Epithelial cell of prostate (primary cell): ENCODE measurements at regions not wholly inside any gene's neighbourhood (a gene's known extent, or its start where the extent isn't known, plus 50 kb on each side); places are given as distances from the start of the nearest gene placed in this dataset.
"Not testable (repeated sequence)": the region's sequence is repeated elsewhere in the genome, so short reads cannot be mapped to it uniquely, and the experiment has no call there.

Experiments used
- DNase-seq: peaks from one replicate; pipeline ENCODE4 v3.0.0-alpha.2; 2011; ENCODE audit warnings: low read depth, low spot score
- H3K27ac ChIP-seq: fragments of 450-650 bp; 2 replicates; pipeline ENCODE4 v1.5.1; 2017; ENCODE audit warnings: mild to moderate bottlenecking

GRCh38 chr16:72469932-72470331, 298.0 kb upstream of the PMFBP1 start:
- H3K27ac ChIP-seq, result no peak overlapping the region

DNA sequence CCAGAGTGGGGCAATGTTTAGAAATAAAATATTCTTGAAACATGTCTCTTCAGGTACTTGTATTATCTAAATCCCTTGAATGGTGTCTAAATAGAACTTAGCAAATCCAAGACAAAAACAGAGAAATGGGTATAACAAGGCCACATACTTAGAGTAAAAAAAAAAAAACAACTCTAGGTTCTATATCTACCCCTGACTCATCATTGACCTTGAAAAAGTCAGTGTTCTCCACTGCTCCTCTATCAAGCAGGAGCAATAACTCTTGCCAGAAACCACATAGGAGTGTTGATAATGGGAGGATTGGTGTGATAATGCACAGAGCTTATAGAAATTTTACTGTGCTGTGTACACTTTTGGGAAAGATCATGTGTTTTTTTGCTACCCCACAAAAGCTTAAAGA, 296.6 kb upstream of the PMFBP1 start:
- no peak for DNase-seq
- no peak overlapping the region for H3K27ac ChIP-seq

More at GRCh38 chr16:72469932-72470331, 298.0 kb upstream of the PMFBP1 start:
- DNase-seq, result no peak

DNA sequence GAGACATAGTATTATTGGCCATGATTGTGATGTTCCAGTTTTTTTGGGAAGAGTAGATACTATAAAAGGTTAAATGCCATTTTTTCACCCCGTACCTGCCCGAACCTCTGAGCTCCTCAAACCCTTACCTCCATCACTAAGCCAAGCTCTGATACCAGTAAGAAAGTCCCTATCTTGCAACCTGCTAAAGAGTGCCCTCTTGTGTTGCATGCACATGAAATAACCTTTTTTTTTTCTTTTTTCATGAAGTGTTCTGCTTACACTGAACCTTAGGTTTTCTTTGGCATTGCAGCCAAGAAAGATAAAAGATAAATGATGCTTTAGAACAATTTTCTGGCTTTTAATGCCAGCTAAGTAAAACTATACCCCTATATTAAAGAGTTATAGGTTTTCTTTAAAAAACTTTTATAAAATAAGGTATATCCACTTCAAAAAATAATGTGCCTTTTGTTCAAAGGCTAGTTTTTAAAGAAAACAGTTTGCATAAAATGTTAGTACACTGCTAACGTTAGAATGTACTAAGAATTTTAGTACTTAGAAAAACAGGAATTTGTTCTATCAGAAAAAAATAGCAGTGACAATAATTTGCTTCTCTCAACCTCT, 295.3 kb upstream of the PMFBP1 start:
- H3K27ac ChIP-seq, result no peak overlapping the region
- DNase-seq, result no peak

DNA sequence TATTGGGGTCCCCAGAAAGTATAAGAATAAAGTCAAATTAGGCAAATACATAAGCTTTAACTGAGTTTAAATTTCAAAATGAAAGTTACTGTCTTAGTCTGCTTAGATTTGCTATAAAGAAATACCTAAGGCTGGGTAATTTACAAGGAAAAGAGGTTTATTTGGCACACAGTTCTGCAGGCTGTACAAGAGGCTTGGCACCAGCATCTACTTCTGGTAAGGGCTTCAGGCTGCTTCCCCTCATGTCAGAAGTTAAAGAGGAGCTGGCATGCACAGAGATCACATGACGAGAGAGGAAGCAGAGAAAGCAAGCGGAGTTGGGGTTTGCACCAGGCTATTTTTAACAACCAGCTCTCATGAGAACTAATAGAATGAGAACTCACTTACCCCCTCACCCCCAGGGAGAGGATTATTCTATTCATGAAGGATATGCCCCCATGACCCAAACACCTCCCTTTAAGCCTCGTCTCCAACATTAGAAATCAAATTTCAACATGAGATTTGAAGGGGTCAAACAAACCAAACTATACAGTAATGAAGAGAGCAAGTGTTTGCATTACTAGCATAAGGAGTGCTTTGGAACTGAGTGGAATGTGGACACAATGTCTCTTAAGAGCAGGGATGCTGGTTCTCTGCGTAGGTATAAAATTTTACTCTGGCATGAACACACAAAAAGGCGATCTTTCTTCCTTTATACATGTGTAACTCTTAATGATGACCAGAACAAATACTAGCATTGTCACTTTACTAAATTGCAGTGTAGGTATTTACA, 292.8 kb upstream of the PMFBP1 start:
- no peak overlapping the region for H3K27ac ChIP-seq
- DNase-seq, result no peak

DNA sequence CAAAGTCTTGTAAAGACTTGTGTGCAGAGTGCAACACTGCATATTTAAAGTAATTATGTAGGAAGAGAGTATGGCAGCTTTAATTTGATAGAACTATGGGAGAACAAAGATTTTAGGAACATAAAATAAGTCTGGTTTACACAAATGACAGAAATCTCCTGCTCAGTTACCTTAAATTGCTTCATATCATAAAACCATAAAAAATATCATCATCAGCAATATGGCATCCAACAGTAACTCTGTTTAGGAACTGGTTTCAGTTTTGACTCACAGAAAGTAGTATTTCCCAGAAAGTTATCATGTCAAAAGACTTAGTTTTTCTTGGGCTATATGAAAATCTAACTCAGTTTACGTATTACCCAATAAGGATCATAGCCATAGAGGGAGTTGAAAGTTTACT, 292.1 kb upstream of the PMFBP1 start:
- DNase-seq, result no peak
- H3K27ac ChIP-seq, result no peak overlapping the region

DNA sequence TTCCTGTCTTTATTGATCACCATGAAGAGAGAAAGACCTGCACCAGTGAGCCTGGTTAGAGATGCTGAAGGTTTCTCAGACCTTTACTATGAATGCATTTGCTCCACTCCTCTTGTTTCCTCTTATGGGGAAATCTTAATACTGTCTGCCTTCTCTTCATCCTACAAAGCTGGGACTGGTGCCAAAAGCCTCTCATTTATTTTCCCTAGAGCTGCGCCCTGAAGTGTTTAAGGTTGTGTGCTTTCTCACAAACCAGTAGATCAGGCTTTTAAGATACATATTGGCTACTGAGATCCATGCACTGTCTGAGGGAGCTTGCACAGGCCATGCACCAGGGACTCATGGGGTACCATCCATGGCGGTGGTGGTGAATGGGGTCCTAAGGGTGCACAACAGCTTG, 286.1 kb upstream of the PMFBP1 start:
- H3K27ac ChIP-seq, result no peak overlapping the region
- DNase-seq, result no peak

DNA sequence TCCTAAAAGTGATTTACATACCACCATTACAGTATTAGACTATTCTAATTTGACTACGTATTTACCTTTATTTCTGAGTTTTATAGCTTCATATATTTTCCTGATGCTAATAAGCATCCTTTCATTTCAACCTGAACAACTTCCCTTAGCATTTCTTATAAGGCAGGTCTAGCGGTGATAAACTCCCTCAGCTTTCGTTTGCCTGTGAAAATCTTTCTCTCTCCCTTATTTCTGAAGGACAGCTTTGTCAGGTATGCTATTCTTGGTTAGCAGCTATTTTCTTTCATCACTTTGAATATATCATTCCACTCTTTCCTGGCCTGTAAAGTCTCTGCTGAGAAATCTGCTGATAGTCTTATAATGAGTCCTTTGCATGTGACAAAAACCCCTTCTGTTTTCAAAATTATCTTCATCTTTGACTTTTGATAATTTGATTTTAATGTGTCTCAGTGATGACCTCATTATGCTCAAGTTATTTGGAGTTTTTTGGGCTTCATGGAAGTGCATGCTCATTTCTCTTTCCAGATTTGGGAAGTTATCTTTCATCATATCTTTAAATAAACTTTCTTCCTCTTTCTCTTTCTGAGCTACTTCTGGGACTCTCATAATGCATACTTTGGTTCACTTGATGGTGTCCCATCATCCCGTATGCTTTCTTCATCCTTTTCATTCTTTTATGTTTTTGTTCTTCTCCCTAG, 285.4 kb upstream of the PMFBP1 start:
- DNase-seq, result no peak
- H3K27ac ChIP-seq, result no peak overlapping the region

- H3K27ac ChIP-seq, result no peak overlapping the region
- DNase-seq, result no peak
Measured at GRCh38 chr16:72455743-72456659, 284.0 kb upstream of the PMFBP1 start.

DNA sequence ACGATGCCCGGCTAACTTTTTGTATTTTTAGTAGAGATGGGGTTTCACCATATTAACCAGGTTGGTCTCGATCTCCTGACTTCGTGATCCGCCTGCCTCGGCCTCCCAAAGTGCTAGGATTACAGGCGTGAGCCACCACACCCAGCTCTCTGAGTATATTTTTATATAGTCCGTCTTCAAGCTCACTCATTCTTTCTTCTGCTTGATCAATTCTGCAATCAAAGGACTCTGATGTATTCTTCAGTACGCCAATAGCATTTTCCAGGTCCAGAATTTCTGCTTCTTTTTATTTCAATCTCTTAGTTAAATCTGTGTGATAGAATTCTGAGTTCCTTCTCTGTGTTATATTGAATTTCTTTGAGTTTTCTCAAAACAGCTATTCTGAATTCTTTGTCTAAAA, 281.9 kb upstream of the PMFBP1 start:
- DNase-seq, H3K27ac ChIP-seq: not testable (repeated sequence)

DNA sequence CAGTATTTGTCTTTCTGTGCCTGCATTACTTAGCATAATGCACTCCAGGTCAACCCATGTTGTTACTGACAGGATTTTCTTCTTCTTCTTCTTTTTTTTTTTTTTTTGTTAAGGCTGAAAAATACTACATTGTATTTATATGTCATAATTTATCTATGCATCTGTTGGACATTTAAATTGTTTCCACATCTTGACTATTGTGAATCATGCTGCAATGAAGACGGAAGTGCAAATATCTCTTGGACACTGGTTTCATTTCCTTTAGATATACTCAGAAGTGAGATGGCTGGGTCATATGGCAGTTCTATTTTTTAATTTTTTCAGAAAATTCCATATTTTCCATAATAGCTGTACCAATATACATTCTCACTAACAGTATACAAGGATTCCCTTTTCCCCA, 272.7 kb upstream of the PMFBP1 start:
- no peak overlapping the region for H3K27ac ChIP-seq
- DNase-seq, result no peak

GRCh38 chr16:72443809-72444208, 271.9 kb upstream of the PMFBP1 start:
- no peak overlapping the region for H3K27ac ChIP-seq
- DNase-seq, result no peak

GRCh38 chr16:72442385-72443158, 270.6 kb upstream of the PMFBP1 start:
- H3K27ac ChIP-seq, result no peak overlapping the region
- no peak for DNase-seq

DNA sequence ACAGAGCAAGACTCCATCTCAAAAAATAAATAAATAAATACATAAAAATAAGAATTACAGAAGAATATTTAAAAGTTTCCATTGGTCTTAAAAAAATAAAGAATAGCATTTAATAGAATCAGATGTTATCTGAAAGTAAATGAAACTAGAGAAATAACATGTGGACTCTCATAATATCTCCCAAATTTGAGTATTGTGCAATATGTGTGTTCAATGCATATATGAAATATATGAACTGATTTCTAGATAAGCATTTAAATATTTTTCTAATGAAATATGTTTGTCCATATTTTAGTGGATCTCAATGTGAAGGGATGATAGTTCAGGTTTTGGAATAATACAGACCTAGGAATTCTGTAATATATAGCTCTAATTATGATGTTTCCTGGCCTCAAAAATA, 265.9 kb upstream of the PMFBP1 start:
- DNase-seq, result no peak

GRCh38 chr16:72434159-72434558, 262.2 kb upstream of the PMFBP1 start:
- H3K27ac ChIP-seq, result no peak overlapping the region
- no peak for DNase-seq

More for the DNA sequence above, 265.9 kb upstream of the PMFBP1 start:
- H3K27ac ChIP-seq, result no peak overlapping the region

DNA sequence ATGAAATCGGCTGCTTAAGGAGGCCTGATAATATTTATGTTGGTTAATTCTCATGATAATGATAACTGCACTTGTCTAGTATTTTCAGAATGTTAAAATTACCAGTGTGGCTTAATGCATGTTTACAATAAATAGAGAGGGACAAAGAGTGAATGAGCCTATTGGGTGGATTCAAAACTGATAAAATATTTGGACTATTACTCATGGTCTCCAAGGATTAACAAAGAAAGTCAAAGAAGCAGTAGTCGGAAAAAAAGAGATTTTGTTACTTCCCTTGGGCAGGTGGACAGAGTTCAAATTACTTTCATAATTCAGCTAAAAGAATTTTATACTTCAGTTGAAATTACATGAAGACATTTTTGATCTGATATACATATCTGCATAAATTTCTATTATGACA, 258.2 kb upstream of the PMFBP1 start:
- H3K27ac ChIP-seq, result no peak overlapping the region
- no peak for DNase-seq

DNA sequence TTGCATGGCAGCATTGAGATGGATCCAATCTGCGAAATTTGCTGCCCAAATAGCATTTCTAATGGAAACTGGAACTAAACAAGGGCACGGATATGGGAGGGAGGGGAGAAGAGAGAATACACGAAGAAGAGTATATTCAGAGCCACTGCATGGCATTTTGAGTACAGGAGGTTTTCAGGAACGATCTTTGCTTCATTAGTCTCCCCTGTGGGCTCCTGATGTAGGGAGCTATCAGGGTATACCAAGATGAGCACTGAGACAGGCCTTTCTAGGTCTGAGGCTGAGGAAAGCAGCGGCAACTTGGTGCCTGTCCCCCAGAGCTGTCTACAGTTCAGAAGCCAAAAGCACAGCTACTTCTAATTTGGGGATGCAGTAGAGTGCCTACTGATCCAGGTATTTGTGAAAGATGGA, 257.7 kb upstream of the PMFBP1 start:
- DNase-seq, result no peak
- no peak overlapping the region for H3K27ac ChIP-seq

- H3K27ac ChIP-seq, result no peak overlapping the region
- no peak for DNase-seq
Measured at GRCh38 chr16:72428681-72429376, 256.9 kb upstream of the PMFBP1 start.

- DNase-seq, result no peak
- H3K27ac ChIP-seq, result no peak overlapping the region
Measured at GRCh38 chr16:72427783-72428331, 255.9 kb upstream of the PMFBP1 start.
